ENCODE measurements at regions not wholly inside any gene's neighbourhood (a gene's known extent, or its start where the extent isn't known, plus 50 kb on each side); places are given as distances from the start of the nearest gene placed in this dataset.

DNA sequence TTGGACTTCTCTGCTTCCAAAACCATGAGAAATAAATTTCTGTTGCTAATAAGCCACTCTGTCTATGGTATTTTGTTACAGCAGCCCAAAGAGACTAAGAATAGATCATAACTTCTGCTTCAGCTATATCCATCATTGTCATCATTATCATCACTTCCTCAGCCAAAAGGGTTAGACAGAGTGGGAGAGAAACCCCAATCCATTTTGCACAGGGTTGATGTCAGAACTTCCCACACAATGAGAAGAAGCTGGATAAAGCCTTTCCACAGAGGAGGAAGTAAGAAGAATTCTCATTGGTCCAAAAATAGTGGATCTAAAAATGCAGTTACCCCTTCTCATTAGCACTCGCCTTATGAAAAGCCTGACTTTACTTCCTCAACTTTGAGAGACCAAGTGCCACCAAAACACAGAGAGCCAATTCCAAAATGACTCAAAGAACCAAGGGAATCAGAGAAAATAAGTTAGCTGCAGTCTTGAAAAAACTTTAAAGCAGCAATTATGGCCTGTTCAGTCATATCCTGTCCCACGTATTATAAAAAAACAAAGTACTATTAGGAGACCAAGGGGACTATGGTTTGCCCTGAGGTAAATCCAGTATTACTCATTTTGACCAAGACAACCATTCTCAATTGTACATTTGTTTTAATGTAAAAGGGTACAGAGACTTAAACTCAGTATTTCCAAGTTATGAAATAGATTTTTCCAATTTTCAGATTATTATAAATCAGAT lies 80.2 kb downstream of the WNT5A start (continued):
- TF ChIP-seq, protein P1, sequence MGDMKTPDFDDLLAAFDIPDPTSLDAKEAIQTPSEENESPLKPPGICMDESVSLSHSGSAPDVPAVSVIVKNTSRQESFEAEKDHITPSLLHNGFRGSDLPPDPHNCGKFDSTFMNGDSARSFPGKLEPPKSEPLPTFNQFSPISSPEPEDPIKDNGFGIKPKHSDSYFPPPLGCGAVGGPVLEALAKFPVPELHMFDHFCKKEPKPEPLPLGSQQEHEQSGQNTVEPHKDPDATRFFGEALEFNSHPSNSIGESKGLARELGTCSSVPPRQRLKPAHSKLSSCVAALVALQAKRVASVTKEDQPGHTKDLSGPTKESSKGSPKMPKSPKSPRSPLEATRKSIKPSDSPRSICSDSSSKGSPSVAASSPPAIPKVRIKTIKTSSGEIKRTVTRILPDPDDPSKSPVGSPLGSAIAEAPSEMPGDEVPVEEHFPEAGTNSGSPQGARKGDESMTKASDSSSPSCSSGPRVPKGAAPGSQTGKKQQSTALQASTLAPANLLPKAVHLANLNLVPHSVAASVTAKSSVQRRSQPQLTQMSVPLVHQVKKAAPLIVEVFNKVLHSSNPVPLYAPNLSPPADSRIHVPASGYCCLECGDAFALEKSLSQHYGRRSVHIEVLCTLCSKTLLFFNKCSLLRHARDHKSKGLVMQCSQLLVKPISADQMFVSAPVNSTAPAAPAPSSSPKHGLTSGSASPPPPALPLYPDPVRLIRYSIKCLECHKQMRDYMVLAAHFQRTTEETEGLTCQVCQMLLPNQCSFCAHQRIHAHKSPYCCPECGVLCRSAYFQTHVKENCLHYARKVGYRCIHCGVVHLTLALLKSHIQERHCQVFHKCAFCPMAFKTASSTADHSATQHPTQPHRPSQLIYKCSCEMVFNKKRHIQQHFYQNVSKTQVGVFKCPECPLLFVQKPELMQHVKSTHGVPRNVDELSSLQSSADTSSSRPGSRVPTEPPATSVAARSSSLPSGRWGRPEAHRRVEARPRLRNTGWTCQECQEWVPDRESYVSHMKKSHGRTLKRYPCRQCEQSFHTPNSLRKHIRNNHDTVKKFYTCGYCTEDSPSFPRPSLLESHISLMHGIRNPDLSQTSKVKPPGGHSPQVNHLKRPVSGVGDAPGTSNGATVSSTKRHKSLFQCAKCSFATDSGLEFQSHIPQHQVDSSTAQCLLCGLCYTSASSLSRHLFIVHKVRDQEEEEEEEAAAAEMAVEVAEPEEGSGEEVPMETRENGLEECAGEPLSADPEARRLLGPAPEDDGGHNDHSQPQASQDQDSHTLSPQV (IDR thresholded peaks at IDR 0.05): no peak
- TF ChIP-seq RUNX3 (IDR thresholded peaks at IDR 0.05; ENCODE audit: low read length) (no peak), ZNF622 (IDR thresholded peaks at IDR 0.05) (no peak), RCOR1 (conservative IDR thresholded peaks at IDR 0.05; ENCODE audit: low read depth, low read length) (no peak), POLR2AphosphoS5 (IDR thresholded peaks at IDR 0.05; ENCODE audit: low read length) (no peak), RBBP5 (conservative IDR thresholded peaks at IDR 0.05) (no peak), MTA3 (IDR thresholded peaks at IDR 0.05; ENCODE audit: borderline replicate concordance, low read length) (no peak), BRCA1 (IDR thresholded peaks at IDR 0.05; ENCODE audit: low read depth, low read length) (no peak), ESRRA (IDR thresholded peaks at IDR 0.05; ENCODE audit: low read length) (no peak)
- TF ChIP-seq, protein P2, sequence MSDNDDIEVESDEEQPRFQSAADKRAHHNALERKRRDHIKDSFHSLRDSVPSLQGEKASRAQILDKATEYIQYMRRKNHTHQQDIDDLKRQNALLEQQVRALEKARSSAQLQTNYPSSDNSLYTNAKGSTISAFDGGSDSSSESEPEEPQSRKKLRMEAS (IDR thresholded peaks at IDR 0.05; ENCODE audit: low read depth, low read length): no peak
- TF ChIP-seq, protein P3, sequence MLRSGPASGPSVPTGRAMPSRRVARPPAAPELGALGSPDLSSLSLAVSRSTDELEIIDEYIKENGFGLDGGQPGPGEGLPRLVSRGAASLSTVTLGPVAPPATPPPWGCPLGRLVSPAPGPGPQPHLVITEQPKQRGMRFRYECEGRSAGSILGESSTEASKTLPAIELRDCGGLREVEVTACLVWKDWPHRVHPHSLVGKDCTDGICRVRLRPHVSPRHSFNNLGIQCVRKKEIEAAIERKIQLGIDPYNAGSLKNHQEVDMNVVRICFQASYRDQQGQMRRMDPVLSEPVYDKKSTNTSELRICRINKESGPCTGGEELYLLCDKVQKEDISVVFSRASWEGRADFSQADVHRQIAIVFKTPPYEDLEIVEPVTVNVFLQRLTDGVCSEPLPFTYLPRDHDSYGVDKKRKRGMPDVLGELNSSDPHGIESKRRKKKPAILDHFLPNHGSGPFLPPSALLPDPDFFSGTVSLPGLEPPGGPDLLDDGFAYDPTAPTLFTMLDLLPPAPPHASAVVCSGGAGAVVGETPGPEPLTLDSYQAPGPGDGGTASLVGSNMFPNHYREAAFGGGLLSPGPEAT (IDR thresholded peaks at IDR 0.05; ENCODE audit: low read depth): no peak
- TF ChIP-seq, protein P4, sequence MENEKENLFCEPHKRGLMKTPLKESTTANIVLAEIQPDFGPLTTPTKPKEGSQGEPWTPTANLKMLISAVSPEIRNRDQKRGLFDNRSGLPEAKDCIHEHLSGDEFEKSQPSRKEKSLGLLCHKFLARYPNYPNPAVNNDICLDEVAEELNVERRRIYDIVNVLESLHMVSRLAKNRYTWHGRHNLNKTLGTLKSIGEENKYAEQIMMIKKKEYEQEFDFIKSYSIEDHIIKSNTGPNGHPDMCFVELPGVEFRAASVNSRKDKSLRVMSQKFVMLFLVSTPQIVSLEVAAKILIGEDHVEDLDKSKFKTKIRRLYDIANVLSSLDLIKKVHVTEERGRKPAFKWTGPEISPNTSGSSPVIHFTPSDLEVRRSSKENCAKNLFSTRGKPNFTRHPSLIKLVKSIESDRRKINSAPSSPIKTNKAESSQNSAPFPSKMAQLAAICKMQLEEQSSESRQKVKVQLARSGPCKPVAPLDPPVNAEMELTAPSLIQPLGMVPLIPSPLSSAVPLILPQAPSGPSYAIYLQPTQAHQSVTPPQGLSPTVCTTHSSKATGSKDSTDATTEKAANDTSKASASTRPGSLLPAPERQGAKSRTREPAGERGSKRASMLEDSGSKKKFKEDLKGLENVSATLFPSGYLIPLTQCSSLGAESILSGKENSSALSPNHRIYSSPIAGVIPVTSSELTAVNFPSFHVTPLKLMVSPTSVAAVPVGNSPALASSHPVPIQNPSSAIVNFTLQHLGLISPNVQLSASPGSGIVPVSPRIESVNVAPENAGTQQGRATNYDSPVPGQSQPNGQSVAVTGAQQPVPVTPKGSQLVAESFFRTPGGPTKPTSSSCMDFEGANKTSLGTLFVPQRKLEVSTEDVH (IDR thresholded peaks at IDR 0.05; ENCODE audit: low read depth, partially characterized antibody): no peak

Data from GM12878 (cell line).